ENCODE measurements at regions not wholly inside any gene's neighbourhood (a gene's known extent, or its start where the extent isn't known, plus 50 kb on each side); places are given as distances from the start of the nearest gene placed in this dataset.

DNA sequence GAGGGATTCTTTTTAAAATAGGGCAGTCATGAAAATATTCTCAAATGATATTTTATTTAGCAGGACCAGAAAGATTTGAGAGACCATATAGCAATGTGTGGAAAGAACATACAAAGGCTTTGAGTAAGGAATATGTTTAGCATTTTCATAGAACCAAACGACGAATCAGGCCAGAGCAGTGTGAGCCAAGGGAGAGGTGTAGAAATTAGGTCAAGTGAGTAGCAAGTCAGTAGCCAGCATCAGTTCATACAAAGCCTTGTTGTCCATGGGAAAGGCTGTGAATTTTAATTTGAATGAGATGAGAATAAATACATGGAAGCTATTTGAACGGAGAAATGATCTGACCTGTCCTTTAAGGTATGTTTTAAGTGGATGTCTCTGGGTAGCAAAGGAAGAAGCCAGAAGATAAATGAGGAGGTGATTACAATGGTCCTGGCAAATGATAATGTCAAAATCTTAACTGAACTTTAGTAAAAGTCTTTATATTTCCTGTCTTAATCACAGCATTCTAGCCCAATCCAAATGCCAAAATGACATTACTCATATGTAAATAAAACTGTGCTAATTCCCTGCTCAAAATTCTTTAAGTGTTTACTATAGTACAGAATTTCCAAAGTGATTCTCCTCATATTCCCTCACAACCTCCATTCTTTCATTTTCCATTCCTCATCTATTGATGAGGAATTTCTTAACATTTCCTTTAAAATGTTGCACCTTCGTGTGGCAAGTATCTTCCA, 155.7 kb upstream of the SLIT2 start:
- DNase-seq (ENCODE audit: low read depth) = no peak
- H3K4me3 ChIP-seq (ENCODE audit: low read depth, low read length) = no peak overlapping the region
- TF ChIP-seq, protein P1, sequence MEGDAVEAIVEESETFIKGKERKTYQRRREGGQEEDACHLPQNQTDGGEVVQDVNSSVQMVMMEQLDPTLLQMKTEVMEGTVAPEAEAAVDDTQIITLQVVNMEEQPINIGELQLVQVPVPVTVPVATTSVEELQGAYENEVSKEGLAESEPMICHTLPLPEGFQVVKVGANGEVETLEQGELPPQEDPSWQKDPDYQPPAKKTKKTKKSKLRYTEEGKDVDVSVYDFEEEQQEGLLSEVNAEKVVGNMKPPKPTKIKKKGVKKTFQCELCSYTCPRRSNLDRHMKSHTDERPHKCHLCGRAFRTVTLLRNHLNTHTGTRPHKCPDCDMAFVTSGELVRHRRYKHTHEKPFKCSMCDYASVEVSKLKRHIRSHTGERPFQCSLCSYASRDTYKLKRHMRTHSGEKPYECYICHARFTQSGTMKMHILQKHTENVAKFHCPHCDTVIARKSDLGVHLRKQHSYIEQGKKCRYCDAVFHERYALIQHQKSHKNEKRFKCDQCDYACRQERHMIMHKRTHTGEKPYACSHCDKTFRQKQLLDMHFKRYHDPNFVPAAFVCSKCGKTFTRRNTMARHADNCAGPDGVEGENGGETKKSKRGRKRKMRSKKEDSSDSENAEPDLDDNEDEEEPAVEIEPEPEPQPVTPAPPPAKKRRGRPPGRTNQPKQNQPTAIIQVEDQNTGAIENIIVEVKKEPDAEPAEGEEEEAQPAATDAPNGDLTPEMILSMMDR (IDR thresholded peaks at IDR 0.05; ENCODE audit: low read depth, low read length, missing control alignments) = no peak

DNA sequence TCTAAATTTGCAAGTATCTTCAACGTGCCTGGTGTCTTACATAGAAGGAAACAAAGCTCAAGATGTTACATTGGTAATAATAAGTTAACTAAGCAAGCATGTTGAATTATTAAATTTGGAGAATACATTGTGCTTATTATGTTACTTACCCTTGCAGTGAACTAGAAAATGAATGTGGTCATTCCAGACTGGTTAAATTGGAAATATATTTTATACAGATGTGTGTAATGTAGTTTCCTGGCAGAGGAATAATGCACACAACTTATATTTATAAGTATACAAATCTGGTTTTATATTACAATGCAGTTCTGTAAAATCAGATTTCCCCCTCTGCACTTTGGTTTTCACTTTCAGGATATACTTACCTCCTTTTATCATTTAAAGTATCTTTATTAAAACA, 159.9 kb upstream of the SLIT2 start:
- H3K4me3 ChIP-seq (ENCODE audit: low read depth, low read length) = no peak overlapping the region
- TF ChIP-seq, protein P1 (IDR thresholded peaks at IDR 0.05; ENCODE audit: low read depth, low read length, missing control alignments) = no peak
- no peak for DNase-seq (ENCODE audit: low read depth)

DNA sequence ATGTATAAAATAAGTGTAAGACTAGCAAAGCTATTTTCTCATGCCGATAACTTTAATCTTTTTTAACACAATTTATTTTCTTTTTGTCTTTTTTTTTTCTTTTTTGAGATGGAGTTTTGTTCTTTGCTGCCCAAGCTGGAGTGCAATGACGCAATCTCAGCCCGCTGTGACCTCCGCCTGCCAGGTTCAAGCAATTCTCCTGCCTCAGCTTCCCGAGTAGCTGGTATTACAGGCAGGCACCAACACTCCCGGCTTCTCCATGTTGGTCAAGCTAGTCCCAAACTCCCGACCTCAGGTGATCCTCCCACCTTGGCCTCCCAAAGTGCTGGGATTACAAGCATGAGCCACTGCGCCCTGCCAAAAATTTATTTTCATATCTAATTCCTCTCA, 164.2 kb upstream of the SLIT2 start:
- H3K4me3 ChIP-seq (ENCODE audit: low read depth, low read length) = no peak overlapping the region
- TF ChIP-seq, protein P1 (IDR thresholded peaks at IDR 0.05; ENCODE audit: low read depth, low read length, missing control alignments) = no peak
- DNase-seq (ENCODE audit: low read depth) = no peak

DNA sequence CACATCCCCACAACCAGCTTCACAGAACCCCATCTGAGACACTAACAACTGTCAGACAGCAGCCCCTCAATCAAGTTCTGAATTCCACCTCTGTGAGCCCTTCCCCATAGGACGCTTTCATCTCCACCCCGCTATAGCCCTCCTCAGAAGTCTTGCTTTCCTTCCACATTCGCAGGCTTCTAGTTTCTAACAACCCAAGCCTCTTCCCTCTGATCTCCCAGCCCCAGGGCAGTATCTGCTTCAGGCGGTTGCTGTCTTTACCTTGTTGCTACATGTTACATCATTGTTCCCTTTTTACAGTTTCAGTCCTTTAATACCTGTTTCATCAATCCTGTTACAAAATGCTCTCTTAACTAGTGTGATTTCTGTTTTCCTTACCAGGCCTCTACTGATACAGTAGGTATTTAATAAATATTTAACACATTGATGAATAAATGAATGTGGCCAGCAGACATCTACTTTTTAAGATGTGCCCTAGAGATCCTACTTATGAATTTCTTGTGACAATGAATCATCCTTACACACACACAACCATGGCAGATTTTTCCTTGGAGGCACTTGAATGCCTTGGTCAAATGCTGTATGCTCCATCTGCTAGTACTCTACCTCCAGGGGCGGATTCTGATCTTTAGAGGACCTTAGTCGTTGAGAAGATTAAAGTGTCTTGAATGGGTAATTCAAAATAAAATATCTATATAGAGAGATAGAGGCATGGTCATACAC, 164.7 kb upstream of the SLIT2 start:
- DNase-seq (ENCODE audit: low read depth) = no peak

DNA sequence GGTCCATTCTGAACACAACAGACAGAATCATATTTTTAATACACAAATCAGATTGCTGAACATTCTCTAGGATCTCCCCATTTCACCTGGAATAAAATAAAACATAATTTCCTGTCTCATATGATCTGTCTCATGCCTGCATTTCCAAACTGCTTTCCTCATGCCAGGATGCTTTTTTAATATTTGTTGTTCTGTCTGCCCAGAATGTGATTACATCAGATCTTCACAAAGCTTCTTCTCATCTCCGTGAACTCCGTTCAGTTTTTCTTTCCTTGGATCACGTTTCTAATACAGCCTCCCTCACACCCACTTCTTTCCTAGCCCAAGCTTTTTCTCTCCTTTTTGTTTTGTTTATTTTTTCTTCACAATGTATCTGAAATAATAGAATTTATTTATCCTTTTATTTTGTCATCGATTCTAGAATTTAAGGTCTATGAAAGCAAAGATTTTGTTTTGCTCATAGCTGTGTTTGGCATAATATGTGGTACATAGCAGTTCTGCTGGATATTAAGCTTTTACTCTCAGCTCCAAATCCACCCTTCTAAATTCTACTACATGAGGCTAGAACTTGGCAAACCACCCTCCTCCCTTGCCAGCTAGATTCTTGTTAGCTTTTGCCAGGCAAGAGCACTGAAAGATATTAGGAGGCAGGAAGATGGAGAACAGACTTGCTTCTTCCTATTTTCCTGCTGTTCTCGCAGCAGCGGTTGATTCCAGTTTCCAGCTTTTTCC, 165.5 kb upstream of the SLIT2 start:
- no peak for DNase-seq (ENCODE audit: low read depth)
- TF ChIP-seq, protein P1 (IDR thresholded peaks at IDR 0.05; ENCODE audit: low read depth, low read length, missing control alignments) = no peak
- no peak overlapping the region for H3K4me3 ChIP-seq (ENCODE audit: low read depth, low read length)

More for the DNA sequence above, 164.7 kb upstream of the SLIT2 start:
- no peak overlapping the region for H3K4me3 ChIP-seq (ENCODE audit: low read depth, low read length)
- TF ChIP-seq, protein P1 (IDR thresholded peaks at IDR 0.05; ENCODE audit: low read depth, low read length, missing control alignments) = no peak

DNA sequence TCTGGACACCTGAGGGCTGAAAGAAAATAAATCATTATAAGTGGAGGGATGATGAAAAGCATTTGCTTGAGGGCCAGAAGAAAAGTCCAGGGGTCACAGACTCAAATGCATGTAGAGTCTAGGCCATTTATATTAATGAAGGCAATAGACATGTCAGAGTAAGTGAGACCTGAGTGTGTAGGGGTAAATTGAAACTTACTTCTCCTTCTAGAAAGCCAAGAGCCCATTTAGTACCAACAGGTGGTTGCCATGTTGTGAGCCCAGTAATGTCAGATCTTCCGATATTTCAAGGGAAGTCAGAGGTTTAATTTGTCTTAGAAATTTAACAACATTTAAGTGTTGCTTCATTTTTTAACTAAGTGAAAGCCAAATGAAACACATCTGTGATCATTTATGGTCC, 166.1 kb upstream of the SLIT2 start:
- DNase-seq (ENCODE audit: low read depth) = no peak
- H3K4me3 ChIP-seq (ENCODE audit: low read depth, low read length) = no peak overlapping the region

More for the DNA sequence above, 166.1 kb upstream of the SLIT2 start:
- TF ChIP-seq, protein P1 (IDR thresholded peaks at IDR 0.05; ENCODE audit: low read depth, low read length, missing control alignments) = no peak

Data from GM12864 (cell line).